ENCODE measurements at regions not wholly inside any gene's neighbourhood (a gene's known extent, or its start where the extent isn't known, plus 50 kb on each side); places are given as distances from the start of the nearest gene placed in this dataset.

DNA sequence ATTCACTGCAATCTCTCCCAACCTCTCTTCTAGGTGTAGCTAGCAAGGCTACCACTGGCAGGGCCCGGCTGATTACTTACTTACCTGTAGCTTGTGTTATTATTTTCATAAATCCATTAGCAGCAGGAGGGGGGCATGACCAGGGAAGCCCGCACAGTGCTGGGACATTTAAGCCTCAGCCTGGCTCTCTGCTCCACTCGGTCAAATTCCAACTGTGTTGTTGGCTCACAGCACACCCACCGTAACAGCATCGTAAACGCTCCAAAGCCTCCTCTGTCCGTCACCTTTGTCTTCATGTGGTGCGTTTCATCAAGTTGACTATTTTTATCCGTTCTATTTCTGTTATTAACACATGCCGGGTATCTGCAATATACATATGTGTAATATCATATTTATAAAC lies 264.7 kb downstream of the NSG2 start:
- TF ChIP-seq, protein P1, sequence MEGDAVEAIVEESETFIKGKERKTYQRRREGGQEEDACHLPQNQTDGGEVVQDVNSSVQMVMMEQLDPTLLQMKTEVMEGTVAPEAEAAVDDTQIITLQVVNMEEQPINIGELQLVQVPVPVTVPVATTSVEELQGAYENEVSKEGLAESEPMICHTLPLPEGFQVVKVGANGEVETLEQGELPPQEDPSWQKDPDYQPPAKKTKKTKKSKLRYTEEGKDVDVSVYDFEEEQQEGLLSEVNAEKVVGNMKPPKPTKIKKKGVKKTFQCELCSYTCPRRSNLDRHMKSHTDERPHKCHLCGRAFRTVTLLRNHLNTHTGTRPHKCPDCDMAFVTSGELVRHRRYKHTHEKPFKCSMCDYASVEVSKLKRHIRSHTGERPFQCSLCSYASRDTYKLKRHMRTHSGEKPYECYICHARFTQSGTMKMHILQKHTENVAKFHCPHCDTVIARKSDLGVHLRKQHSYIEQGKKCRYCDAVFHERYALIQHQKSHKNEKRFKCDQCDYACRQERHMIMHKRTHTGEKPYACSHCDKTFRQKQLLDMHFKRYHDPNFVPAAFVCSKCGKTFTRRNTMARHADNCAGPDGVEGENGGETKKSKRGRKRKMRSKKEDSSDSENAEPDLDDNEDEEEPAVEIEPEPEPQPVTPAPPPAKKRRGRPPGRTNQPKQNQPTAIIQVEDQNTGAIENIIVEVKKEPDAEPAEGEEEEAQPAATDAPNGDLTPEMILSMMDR (conservative IDR thresholded peaks at IDR 0.05; ENCODE audit: low read length), result no peak
- no peak for TF ChIP-seq EZH2phosphoT487 (IDR thresholded peaks at IDR 0.05; ENCODE audit: borderline replicate concordance, low read depth, low read length)

All from OCI-LY7 (cell line).